Heart left ventricle (tissue), 16 donors: ENCODE measurements at regions not wholly inside any gene's neighbourhood (a gene's known extent, or its start where the extent isn't known, plus 50 kb on each side); places are given as distances from the start of the nearest gene placed in this dataset.
A peak's percentile ranks its signal among the peaks of the same experiment; 100 is the strongest.

Source experiments
- ATAC-seq, 4 donors: fragments of 200-7000 bp; cut with Tn5 transposase; one replicate each; pipeline ENCODE4 v1.9.1; 2020 to 2022; ENCODE audit warnings: moderate library complexity in 4 of 4, mild to moderate bottlenecking in 3 of 4, moderate number of reproducible peaks in 1 of 4
- DNase-seq, 5 donors: peaks; one replicate each; pipeline ENCODE4 v3.0.0-alpha.2; 2020
- H3K27ac ChIP-seq, 12 donors: fragments of 200-600 bp; sonication (generic) in 4 of 12; one replicate each; pipeline versions ENCODE4 v1.5.0 to v1.8.0; 2016 to 2022; ENCODE audit warnings: mild to moderate bottlenecking in 2 of 12
- H3K27me3 ChIP-seq, 9 donors: fragments of 200-600 bp; sonication (generic) in 2 of 9; one replicate each; pipeline versions ENCODE4 v1.5.1 to v1.8.0; 2016 to 2022; ENCODE audit warnings: mild to moderate bottlenecking in 3 of 9
- H3K36me3 ChIP-seq, 9 donors: fragments of 200-600 bp; sonication (generic) in 2 of 9; one replicate each; pipeline versions ENCODE4 v1.5.0 to v1.8.0; 2018 to 2022; ENCODE audit warnings: mild to moderate bottlenecking in 2 of 9
- H3K4me1 ChIP-seq, 12 donors: fragments of 200-600 bp; sonication (generic) in 4 of 12; one replicate each; pipeline versions ENCODE4 v1.5.0 to v1.8.0; 2016 to 2022; ENCODE audit warnings: mild to moderate bottlenecking in 3 of 12
- H3K4me3 ChIP-seq, 12 donors: fragments of 200-600 bp; sonication (generic) in 4 of 12; one replicate each; pipeline versions ENCODE4 v1.5.0 to v1.8.0; 2017 to 2022; ENCODE audit warnings: mild to moderate bottlenecking in 9 of 12, moderate library complexity in 4 of 12
- H3K9me3 ChIP-seq, 12 donors: fragments of 200-600 bp; sonication (generic) in 4 of 12; one replicate each; pipeline versions ENCODE4 v1.5.0 to v1.8.0; 2016 to 2022; ENCODE audit warnings: mild to moderate bottlenecking in 1 of 12
- POLR2A ChIP-seq, 2 donors: fragments of 450-650 bp; IDR thresholded peaks; one replicate each; pipeline ENCODE4 v1.6.1; 2017; ENCODE audit warnings: antibody characterized with exemption in 2 of 2, mild to moderate bottlenecking in 2 of 2, moderate library complexity in 2 of 2
- WGBS, 4 donors: extraction: QIAGEN DNeasy Blood & Tissue Kit in 2 of 4; methylation state at CpG; one replicate each; pipeline versions ENCODE4 v1.1.5 to v1.1.7; 2013 to 2018; 5-methylcytosine and 5-hydroxymethylcytosine counted together
- intact Hi-C, 10 donors: fragments of 100-400 bp; cut with DNase I; formaldehyde crosslinking; loops; one replicate each; pipeline versions ENCODE4 v1.11.1 to v1.14.2; 2022
- TF ChIP-seq, protein P1 (sequence below), 12 donors: fragments of 200-600 bp; sonication (generic) in 4 of 12; IDR thresholded peaks; one replicate each; pipeline versions ENCODE4 v1.5.0 to v1.8.0; 2018 to 2022; ENCODE audit warnings: antibody characterized with exemption in 12 of 12, mild to moderate bottlenecking in 5 of 12
- donor health status: ischemic (EF 13 %, LVEDD 7.1; RV severe dilation, severe dysfunction).
- donor health status: healthy with polysubstance abuse.
- donor health status: DM: no; HTN: yes; CAD: no.
- donor health status: DM: no; HTN: no; CAD: no.
- donor health status: ischemic (EF 25% LVEDD 6.9; RV normal size, moderate dysfunction).
- donor health status: ischemic (EF 25% LVEDD 5.7; RV mildly dilated, moderate dysfunction).
- donor health status: healthy.
- donor health status: DM: yes; HTN: yes; CAD: no.
- donor health status: ischemic (EF 35%, LVEDD 5.7; RV mildly dilated, moderate dysfunction).
- donor health status: nonischemic (EF 11% LVEDD 7.7; RV severe dilation, severe dysfunction).
- donor health status: DM: yes; HTN: yes; CAD: no.
- donor health status: PGD.
- donor health status: ischemic (EF 29% LVEDD 5.4; RV normal size, mild dysfunction).
- donor health status: nonischemic (EF 23%, LVEDD 6.1; RV moderate dilation, normal function).

DNA sequence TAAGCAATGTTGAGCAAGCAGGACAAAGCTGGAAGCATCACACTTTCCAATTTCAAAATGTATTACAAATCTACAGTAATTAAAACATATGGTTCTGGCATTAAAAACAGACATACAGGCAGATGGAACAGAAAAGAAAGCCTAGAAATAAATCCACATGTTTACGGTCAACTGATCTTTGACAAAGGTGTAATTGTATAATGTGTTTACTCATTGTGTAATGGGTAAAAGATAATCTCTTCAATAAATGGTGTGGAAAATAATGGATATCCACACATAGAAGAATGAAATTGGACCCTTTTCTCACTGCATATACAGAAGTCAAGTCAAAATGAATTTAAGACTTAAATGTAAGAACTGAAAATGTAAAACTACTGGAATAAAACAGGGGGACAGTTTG is 394.2 kb downstream of the ANKRD50 start:
- ATAC-seq (no peak), DNase-seq (no peak)
- Histone ChIP-seq H3K4me1 (no peaks in the 10 kb centered on the region), H3K27ac (no peak overlapping the region), H3K27me3 (no peaks in the 10 kb centered on the region), H3K9me3 (no peaks in the 10 kb centered on the region), H3K36me3 (no peaks in the 10 kb centered on the region), H3K4me3 (no peak overlapping the region)
- 94 to 99% (median 96%) methylated on average over 1 of the region's 1 CpG for WGBS, 4 donors
- TF ChIP-seq, protein P1, sequence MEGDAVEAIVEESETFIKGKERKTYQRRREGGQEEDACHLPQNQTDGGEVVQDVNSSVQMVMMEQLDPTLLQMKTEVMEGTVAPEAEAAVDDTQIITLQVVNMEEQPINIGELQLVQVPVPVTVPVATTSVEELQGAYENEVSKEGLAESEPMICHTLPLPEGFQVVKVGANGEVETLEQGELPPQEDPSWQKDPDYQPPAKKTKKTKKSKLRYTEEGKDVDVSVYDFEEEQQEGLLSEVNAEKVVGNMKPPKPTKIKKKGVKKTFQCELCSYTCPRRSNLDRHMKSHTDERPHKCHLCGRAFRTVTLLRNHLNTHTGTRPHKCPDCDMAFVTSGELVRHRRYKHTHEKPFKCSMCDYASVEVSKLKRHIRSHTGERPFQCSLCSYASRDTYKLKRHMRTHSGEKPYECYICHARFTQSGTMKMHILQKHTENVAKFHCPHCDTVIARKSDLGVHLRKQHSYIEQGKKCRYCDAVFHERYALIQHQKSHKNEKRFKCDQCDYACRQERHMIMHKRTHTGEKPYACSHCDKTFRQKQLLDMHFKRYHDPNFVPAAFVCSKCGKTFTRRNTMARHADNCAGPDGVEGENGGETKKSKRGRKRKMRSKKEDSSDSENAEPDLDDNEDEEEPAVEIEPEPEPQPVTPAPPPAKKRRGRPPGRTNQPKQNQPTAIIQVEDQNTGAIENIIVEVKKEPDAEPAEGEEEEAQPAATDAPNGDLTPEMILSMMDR (IDR thresholded peaks at IDR 0.05): no peak
- no peak for TF ChIP-seq POLR2A (IDR thresholded peaks at IDR 0.05)
- intact Hi-C loops: no loop called here

- Histone ChIP-seq H3K9me3 (no peaks in the 10 kb centered on the region), H3K27ac (no peak overlapping the region), H3K4me1 (no peaks in the 10 kb centered on the region), H3K27me3 (no peaks in the 10 kb centered on the region), H3K4me3 (no peak overlapping the region), H3K36me3 (no peaks in the 10 kb centered on the region)
- ATAC-seq: no peak
- WGBS, 4 donors: 66 to 82% (median 76%) methylated on average over 3 of the region's 3 CpGs
- intact Hi-C loops: loop anchor here in 4 of 10 donors (5.0 to 10.0 kb wide), 2 partner anchors 1217 to 1219 kb away; no protein-coding TSS in a partner anchor
- TF ChIP-seq POLR2A (IDR thresholded peaks at IDR 0.05): no peak
- TF ChIP-seq, protein P1 (IDR thresholded peaks at IDR 0.05): no peak
- DNase-seq: no peak
Measured at GRCh38 chr4:124321364-124321763, 391.2 kb downstream of the ANKRD50 start.

DNA sequence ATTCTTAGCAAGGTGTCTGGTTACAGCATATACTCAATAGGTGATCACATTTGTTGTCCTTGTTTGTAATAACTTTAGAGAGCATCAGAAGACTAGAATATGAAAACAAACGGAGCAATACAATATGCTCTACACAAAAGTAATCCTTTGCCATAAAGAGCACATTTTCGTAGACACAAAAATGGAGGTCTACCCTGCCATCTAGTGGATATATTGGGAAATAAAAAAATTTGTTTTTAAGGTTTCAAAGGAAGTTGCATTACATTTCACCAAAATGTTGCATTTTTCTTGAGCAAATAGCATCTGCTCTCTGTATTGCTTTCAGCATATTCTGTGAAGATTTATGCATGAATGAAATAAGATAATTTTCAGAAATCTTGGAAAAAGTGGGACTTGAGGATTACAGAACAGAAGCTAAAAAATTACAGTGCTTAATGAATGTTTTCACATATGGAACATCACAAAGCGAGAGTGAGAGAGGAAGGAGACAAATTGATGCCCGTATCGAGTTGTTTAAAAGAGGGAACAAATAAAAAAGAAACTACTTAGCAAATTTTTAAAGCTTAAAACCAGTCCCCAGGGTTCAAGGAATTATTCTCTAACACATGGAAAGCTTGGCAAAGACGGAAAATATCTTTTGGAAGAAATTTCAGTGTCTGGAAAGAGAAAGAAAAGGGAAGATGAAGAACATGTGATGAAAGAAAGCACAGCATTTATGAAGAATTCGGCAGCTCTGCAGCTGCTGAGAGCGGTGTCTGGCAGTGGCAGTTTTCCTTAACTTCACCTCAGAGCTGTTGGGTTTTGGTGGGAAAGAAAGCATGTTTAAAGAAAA is 390.1 kb downstream of the ANKRD50 start:
- peak in 1 of 4 donors; percentile 56 for ATAC-seq
- H3K9me3 ChIP-seq: no peaks in the 10 kb centered on the region
- intact Hi-C loops: loop anchor here in 4 of 10 donors (5.0 to 10.0 kb wide), 2 partner anchors 1218 to 1220 kb away; no protein-coding TSS in a partner anchor
- DNase-seq: no peak
- no peak for TF ChIP-seq POLR2A (IDR thresholded peaks at IDR 0.05)
- TF ChIP-seq, protein P1 (IDR thresholded peaks at IDR 0.05): peak; percentile 47 to 73 (median 64)
- 42 to 49% (median 44%) methylated on average over 8 of the region's 8 CpGs for WGBS, 4 donors
- H3K4me1 ChIP-seq: no peaks in the 10 kb centered on the region
- H3K27ac ChIP-seq: peak overlapping the region in 1 of 12 donors; percentile 32
- no peaks in the 10 kb centered on the region for H3K36me3 ChIP-seq
- H3K27me3 ChIP-seq: no peaks in the 10 kb centered on the region
- peak overlapping the region in 8 of 12 donors; percentile 3 to 38 (median 21) for H3K4me3 ChIP-seq

DNA sequence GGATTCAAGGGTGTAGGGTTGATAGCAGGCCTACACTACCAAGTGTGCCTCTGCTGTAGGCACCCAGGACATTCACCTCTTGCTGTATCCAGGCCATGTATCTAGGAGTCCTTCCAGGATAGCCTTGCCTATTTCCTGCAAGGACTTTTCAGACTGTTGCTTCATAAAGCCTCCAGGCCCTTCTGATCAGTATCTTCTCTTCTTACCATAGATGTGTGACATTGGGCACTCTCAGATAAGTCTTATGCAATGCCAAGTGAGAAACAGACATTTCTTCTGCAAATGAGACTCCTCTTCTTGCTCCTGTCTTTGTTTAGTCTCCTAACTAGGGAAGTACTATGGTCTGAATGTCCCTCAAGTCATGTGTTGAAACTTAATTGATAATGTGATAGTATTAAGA is 386.8 kb downstream of the ANKRD50 start:
- no peak overlapping the region for H3K4me3 ChIP-seq
- H3K36me3 ChIP-seq: no peaks in the 10 kb centered on the region
- DNase-seq: no peak
- H3K4me1 ChIP-seq: no peaks in the 10 kb centered on the region
- no peaks in the 10 kb centered on the region for H3K27me3 ChIP-seq
- TF ChIP-seq POLR2A (IDR thresholded peaks at IDR 0.05): no peak
- TF ChIP-seq, protein P1 (IDR thresholded peaks at IDR 0.05): no peak
- intact Hi-C loops: loop anchor here in 1 of 10 donors (10.0 kb wide), 1 partner anchor 1221 kb away; no protein-coding TSS in a partner anchor
- no peak overlapping the region for H3K27ac ChIP-seq
- ATAC-seq: no peak
- H3K9me3 ChIP-seq: no peaks in the 10 kb centered on the region
